ENCODE measurements at regions not wholly inside any gene's neighbourhood (a gene's known extent, or its start where the extent isn't known, plus 50 kb on each side); places are given as distances from the start of the nearest gene placed in this dataset.

DNA sequence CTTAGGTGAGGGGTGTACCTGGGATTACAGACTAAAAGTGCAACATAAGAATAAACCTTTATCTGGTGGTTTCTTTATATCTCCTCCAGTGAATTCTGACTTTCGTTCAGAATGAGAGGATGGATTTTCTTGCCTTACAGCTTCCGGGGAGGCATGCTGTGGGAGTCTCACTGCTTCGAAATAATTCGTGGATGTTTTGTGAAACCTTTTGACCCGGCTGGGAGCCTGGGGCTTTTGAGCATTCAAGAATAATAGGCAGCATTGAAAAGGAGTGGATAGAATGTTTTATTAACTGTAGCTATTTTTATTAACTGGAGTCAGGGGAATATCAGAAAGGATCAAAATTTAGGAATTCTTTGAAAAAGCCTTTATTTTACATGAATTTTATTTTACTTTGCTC lies 149.1 kb downstream of the RWDD3 start:
- Histone ChIP-seq H3K9me3 (no peaks in the 10 kb centered on the region), H3K27me3 (no peaks in the 10 kb centered on the region), H3K36me3 (peaks cover 22% of the 10 kb centered on the region), H3K4me3 (ENCODE audit: low read depth, low read length) (no peak overlapping the region), H3K4me1 (peaks cover 34% of the 10 kb centered on the region)
- TF ChIP-seq, protein P1, sequence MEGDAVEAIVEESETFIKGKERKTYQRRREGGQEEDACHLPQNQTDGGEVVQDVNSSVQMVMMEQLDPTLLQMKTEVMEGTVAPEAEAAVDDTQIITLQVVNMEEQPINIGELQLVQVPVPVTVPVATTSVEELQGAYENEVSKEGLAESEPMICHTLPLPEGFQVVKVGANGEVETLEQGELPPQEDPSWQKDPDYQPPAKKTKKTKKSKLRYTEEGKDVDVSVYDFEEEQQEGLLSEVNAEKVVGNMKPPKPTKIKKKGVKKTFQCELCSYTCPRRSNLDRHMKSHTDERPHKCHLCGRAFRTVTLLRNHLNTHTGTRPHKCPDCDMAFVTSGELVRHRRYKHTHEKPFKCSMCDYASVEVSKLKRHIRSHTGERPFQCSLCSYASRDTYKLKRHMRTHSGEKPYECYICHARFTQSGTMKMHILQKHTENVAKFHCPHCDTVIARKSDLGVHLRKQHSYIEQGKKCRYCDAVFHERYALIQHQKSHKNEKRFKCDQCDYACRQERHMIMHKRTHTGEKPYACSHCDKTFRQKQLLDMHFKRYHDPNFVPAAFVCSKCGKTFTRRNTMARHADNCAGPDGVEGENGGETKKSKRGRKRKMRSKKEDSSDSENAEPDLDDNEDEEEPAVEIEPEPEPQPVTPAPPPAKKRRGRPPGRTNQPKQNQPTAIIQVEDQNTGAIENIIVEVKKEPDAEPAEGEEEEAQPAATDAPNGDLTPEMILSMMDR (IDR thresholded peaks at IDR 0.05; ENCODE audit: low read depth, low read length): no peak
- no peak for DNase-seq

DNA sequence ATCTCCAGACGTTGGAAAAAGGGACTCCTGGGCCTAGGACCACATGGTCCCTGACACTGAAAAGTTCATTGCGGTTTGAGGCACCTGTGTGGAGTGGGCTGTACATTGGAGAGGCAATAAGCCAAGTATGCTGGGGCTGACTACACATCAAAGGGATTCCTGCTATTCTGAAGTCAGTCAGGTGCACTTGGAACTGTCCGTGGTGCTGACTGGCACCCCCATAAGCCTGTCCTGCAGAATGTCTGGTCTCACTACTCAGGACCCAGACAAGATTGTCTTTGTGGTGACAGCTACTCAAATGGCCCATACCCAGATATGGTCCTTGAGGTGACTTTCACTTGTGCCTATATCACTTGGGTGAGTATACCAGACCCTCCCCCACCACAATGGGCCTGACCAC lies 150.6 kb downstream of the RWDD3 start:
- Histone ChIP-seq H3K27me3 (no peaks in the 10 kb centered on the region), H3K9me3 (no peaks in the 10 kb centered on the region), H3K4me3 (ENCODE audit: low read depth, low read length) (no peak overlapping the region), H3K36me3 (peaks cover 7% of the 10 kb centered on the region), H3K4me1 (peaks cover 39% of the 10 kb centered on the region)
- DNase-seq: no peak
- TF ChIP-seq, protein P1 (IDR thresholded peaks at IDR 0.05; ENCODE audit: low read depth, low read length): no peak

DNA sequence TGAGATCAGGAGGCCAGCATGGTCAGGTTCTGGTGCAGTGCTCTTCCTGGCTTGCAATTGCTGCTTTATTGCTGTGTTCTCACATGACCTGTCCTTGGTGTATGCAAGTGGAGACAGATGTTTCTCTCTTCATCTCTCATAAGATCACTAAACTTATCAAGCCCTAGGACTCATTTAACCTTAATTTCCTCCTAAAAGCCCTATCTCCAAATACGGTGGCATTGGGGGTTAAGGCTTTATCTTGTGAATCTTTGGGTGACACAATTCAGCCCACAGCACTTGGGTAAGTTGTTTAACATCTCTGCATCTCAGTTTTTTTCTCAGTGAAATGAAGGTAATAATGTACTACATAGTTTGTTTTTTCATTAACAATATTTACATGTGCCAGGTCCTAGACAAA lies 152.4 kb downstream of the RWDD3 start:
- Histone ChIP-seq H3K27me3 (no peaks in the 10 kb centered on the region), H3K36me3 (no peaks in the 10 kb centered on the region), H3K4me3 (ENCODE audit: low read depth, low read length) (no peak overlapping the region), H3K4me1 (peaks cover 39% of the 10 kb centered on the region), H3K9me3 (no peaks in the 10 kb centered on the region)
- DNase-seq: no peak
- TF ChIP-seq, protein P1 (IDR thresholded peaks at IDR 0.05; ENCODE audit: low read depth, low read length): no peak

DNA sequence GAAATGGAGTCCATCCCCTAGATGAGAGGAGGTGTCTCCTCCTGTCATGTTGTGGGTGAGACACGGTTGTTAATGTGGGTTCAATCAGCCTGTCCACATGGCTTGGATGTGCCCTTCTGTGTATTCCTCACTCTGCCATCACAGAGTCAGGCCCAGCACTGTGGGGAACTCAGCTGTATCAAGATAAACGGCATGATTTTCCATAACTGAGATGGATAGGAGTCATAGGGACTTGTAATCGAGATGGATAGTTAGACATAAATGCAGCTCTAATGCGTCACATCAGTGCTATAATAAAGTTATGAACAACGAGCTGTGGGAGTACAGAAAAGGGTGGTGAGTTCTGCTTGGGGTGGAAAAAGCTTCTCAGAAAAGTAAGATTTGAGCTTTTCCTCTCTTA lies 152.9 kb downstream of the RWDD3 start:
- no peak for DNase-seq
- TF ChIP-seq, protein P1 (IDR thresholded peaks at IDR 0.05; ENCODE audit: low read depth, low read length): no peak
- H3K4me1 ChIP-seq: peaks cover 34% of the 10 kb centered on the region

DNA sequence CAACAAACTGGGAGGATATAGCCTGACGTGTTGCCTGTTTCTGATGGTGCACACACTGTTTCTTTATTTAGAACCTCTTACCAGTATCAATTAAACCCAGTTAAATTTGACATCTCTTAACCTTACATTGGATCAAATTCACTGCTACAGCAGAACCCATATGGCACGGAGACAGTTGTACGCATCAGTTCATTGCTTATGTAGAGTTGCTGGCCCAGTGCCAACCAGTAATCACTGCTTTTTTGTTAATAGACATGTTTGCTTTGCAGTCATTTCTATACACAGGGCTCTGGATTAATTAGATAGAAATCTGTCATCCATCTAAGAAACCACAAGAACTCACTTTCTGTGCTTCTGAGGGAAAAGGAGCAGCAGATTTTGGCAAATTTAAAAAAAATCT lies 154.0 kb downstream of the RWDD3 start:
- peak; percentile 66 for DNase-seq
- TF ChIP-seq, protein P1 (IDR thresholded peaks at IDR 0.05; ENCODE audit: low read depth, low read length): no peak
- Histone ChIP-seq H3K4me1 (peaks cover 29% of the 10 kb centered on the region), H3K27me3 (no peaks in the 10 kb centered on the region), H3K36me3 (no peaks in the 10 kb centered on the region), H3K9me3 (no peaks in the 10 kb centered on the region), H3K4me3 (ENCODE audit: low read depth, low read length) (no peak overlapping the region)

More for the DNA sequence above, 152.9 kb downstream of the RWDD3 start:
- H3K27me3 ChIP-seq: no peaks in the 10 kb centered on the region
- no peak overlapping the region for H3K4me3 ChIP-seq (ENCODE audit: low read depth, low read length)
- H3K9me3 ChIP-seq: no peaks in the 10 kb centered on the region
- H3K36me3 ChIP-seq: no peaks in the 10 kb centered on the region

DNA sequence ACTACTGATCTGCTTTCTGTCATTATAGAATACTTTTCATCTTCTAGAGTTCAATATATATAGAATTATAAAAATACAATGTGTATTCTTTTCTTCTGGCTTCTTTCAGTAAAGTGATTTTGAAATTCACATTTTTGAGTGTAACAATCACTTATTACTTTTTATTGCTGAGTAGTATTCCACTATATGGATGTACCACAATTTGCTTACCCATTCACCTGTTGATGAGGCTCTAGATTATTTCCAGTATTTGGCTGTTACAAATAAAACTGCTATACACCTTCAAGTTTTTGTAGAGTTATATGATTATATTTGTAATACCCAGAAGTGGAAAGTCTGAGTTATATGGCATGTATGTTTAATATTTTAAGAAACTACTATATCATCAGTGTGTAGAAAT lies 159.4 kb downstream of the RWDD3 start:
- Histone ChIP-seq H3K9me3 (no peaks in the 10 kb centered on the region), H3K4me1 (peaks cover 12% of the 10 kb centered on the region), H3K27me3 (no peaks in the 10 kb centered on the region), H3K36me3 (no peaks in the 10 kb centered on the region), H3K4me3 (ENCODE audit: low read depth, low read length) (no peak overlapping the region)
- no peak for DNase-seq
- TF ChIP-seq, protein P1 (IDR thresholded peaks at IDR 0.05; ENCODE audit: low read depth, low read length): no peak
